GM12891 (cell line): ENCODE measurements at regions not wholly inside any gene's neighbourhood (a gene's known extent, or its start where the extent isn't known, plus 50 kb on each side); places are given as distances from the start of the nearest gene placed in this dataset.
"Not testable (repeated sequence)": the region's sequence is repeated elsewhere in the genome, so short reads cannot be mapped to it uniquely, and the experiment has no call there.

ENCODE experiments used
- DNase-seq: peaks from one replicate; pipeline ENCODE4 v3.0.0; 2011; ENCODE audit warnings: low spot score; ENCODE audit not compliant: insufficient read length
- FAIRE-seq: peaks from 2 replicates; lab custom pipeline; 2011; peaks lifted over from hg19 to GRCh38; lab: Jason Lieb, UNC
- PAX5 ChIP-seq: IDR thresholded peaks from 2 replicates; pipeline ENCODE4 v1.6.1; 2011; ENCODE audit warnings: low read length, moderate library complexity, mild to moderate bottlenecking; ENCODE audit not compliant: insufficient read depth, severe bottlenecking
- POLR2A ChIP-seq: IDR thresholded peaks from 2 replicates; pipeline ENCODE4 v1.6.1; 2011; ENCODE audit warnings: low read depth, low read length, control low read depth
- POLR2AphosphoS5 ChIP-seq: IDR thresholded peaks from 2 replicates; pipeline ENCODE4 v1.6.1; 2011; ENCODE audit warnings: low read depth, low read length, control low read depth
- POU2F2 ChIP-seq: IDR thresholded peaks from 2 replicates; pipeline ENCODE4 v1.6.1; 2011; ENCODE audit warnings: low read depth, mild to moderate bottlenecking, control low read depth, low read length, moderate library complexity
- SPI1 ChIP-seq: IDR thresholded peaks from 2 replicates; pipeline ENCODE4 v1.6.1; 2011; ENCODE audit warnings: low read depth, low read length, control low read depth
- TAF1 ChIP-seq: IDR thresholded peaks from 2 replicates; pipeline ENCODE4 v1.6.1; 2011; ENCODE audit warnings: low read depth, low read length, control low read depth

- no peak for DNase-seq
- TF ChIP-seq POLR2A (no peak), TAF1 (no peak), POU2F2 (no peak), SPI1 (no peak)
These were observed 119.5 kb upstream of the UNC5B start for GRCh38 chr10:71092812-71093401.

DNA sequence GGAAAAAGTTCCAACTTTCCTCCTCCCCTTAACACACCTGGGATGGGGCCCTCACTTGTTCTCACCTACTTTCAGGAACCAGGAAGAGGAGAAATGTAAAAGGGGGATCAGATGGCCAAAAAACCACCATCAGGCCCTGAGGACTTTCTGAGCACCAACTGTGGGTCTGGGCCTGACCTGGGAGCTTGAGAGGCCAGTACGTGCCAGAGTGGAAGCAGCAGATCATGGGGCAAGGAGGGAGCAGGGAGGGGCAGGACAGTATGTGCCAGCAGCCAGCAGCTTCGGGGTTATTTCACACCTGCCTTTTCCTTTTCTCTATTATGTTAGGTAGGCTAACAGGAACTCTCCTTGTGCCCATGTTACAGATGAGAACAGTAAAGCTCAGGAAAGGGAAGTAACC lies 118.8 kb upstream of the UNC5B start:
- no peak for DNase-seq
- TF ChIP-seq TAF1: no peak
- TF ChIP-seq POU2F2: no peak
- no peak for TF ChIP-seq POLR2AphosphoS5
- no peak for TF ChIP-seq PAX5
- TF ChIP-seq POLR2A: no peak
- TF ChIP-seq SPI1: no peak
- FAIRE-seq: no peak

More at GRCh38 chr10:71092812-71093401, 119.5 kb upstream of the UNC5B start:
- no peak for FAIRE-seq

DNA sequence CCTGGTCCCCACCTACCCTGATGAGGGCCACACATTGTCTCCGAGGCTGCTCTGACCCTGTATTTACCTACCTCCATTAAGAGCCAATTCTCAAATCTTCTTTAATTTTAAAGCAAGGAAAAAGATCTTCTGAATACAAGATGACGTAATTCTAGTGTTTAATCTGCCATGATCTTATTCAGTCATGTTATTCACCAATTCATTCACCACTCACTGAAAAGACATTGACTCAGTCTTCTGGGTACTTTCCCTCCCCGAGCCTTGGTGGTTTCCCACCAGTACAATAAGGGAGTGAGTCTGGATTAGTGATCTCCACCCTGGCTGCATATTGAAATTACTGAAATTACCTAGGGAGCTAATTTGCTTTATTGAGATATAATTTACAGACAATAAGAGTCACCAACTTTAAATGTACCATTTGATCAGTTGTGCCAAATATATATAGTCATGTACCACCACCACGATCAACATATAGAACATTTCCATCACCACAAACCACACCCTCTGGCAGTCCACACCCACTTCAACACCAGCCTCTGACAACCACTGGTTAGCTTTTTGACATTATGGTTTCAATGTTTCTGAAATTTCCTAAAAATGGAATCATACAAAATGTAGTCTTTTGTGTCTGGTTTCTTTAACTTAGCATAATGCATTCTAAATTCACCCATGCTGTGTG lies 117.5 kb upstream of the UNC5B start:
- FAIRE-seq (no peak), DNase-seq (no peak)
- TF ChIP-seq POU2F2 (no peak), POLR2A (no peak), TAF1 (no peak), SPI1 (no peak), POLR2AphosphoS5 (no peak), PAX5 (no peak)

- DNase-seq: no peak
- no peak for FAIRE-seq
- TF ChIP-seq POU2F2 (no peak), TAF1 (no peak), PAX5 (no peak), POLR2A (no peak), SPI1 (no peak), POLR2AphosphoS5 (no peak)
These were observed 112.5 kb upstream of the UNC5B start for GRCh38 chr10:71099731-71100361.

DNA sequence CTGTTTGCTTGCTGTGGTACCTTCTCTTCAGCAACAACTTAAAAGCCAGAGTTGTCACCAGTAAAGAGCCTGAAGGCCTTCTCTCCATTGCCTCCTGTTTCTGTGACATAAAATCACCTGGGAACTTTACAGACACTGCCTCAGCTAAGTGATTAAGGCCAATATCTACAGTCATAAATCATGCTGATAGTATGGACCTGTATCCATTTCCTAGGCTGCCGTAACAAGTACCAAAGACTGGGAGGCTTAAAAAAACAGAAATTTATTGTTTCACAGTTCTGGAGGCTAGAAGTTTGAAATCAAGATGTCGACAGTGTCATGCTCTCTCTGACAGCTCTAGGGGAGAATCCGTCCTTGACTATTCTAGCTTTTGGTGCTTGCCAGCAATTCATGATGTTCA lies 108.4 kb upstream of the UNC5B start:
- no peak for TF ChIP-seq SPI1
- no peak for TF ChIP-seq POU2F2
- no peak for TF ChIP-seq PAX5
- no peak for TF ChIP-seq POLR2AphosphoS5
- no peak for TF ChIP-seq TAF1
- TF ChIP-seq POLR2A: no peak
- no peak for DNase-seq
- no peak for FAIRE-seq

DNA sequence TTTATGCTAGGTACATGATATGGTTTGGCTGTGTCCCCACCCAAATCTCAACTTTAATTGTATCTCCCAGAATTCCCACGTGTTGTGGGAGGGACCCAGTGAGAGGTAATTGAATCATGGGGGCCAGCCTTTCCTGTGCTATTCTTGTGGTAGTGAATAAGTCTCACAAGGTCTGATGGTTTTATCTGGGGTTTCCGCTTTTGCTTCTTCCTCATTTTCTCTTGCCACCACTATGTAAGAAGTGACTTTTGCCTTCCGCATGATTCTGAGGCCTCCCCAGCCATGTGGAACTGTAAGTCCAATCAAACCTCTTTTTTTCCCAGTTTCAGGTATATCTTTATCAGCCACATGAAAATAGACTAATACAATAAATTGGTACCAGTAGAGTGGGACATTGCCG lies 106.2 kb upstream of the UNC5B start:
- DNase-seq, FAIRE-seq: not testable (repeated sequence)

- DNase-seq, FAIRE-seq: not testable (repeated sequence)
These were observed 105.3 kb upstream of the UNC5B start for GRCh38 chr10:71107117-71107516.

DNA sequence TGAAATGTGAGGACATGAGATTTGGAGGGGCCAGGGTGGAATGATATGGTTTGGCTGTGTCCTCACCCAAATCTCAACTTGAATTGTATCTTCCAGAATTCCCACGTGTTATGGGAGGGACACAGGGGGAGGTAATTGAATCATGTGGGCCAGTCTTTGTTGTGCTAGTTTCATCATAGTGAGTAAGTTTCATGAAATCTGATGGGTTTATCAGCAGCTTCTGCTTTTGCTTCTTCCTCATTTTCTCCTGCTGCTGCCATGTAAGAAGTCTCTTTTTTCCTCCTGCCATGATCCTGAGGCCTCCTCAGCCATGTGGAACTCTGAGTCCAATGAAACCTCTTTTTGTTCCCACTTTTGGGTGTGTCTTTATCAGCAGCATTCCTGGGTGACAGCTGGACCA lies 104.3 kb upstream of the UNC5B start:
- not testable (repeated sequence) for FAIRE-seq, DNase-seq

GRCh38 chr10:71112138-71112785 lies 100.1 kb upstream of the UNC5B start:
- FAIRE-seq: no peak

DNA sequence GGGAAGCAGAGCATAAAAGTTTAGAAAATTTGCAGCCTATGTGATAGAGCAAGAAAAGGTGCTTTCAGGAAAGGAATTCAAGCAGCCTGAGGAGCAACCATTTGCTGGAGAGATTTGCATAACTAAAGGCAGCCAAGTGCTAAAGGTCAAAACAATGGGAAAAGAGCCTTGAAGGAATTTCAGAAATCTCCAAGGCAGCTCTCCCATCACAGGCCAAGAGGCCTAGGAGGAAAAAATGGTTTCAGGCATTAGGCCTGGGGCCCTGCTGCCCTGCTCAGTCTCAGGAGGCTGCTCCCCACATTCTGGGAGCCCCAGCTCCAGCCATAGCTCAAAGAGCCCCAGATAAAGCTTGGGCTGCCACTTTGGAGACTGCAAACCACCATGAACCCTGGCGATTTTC lies 95.9 kb upstream of the UNC5B start:
- FAIRE-seq (no peak), DNase-seq (no peak)
- TF ChIP-seq SPI1 (no peak), PAX5 (no peak), POLR2AphosphoS5 (no peak), POLR2A (no peak), POU2F2 (no peak), TAF1 (no peak)

More at GRCh38 chr10:71112138-71112785, 100.1 kb upstream of the UNC5B start:
- TF ChIP-seq POLR2AphosphoS5 (no peak), POLR2A (no peak), PAX5 (no peak), POU2F2 (no peak)
- no peak for DNase-seq

DNA sequence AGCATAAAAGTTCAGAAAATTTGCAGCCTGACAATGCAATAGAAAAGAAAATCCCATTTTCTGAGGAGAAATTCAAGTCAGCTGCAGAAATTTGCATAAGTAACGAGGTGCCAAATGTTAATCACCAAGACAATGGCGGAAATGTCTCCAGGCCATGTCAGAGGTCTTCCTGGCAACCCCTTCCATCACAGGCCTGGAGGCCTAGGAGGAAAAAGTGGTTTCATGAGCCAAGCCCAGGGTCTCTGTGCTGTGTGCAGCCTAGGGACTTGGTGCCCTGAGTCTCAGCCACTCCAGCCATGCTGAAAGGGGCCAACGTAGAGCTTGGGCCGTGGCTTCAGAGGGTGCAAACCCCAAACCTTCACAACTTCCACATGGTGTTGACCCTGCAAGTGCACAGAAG lies 94.8 kb upstream of the UNC5B start:
- DNase-seq, FAIRE-seq: not testable (repeated sequence)
